GM21447 (cell line): ENCODE measurements at regions not wholly inside any gene's neighbourhood (a gene's known extent, or its start where the extent isn't known, plus 50 kb on each side); places are given as distances from the start of the nearest gene placed in this dataset.

Source experiments
- ATAC-seq: cut with Tn5 transposase; IDR thresholded peaks from one replicate; pipeline ENCODE4 v1.9.1; 2021; ENCODE audit not compliant: unreplicated experiment

- ATAC-seq, result no peak
Observed at GRCh38 chr15:93670931-93671330, 560.4 kb upstream of the MCTP2 start.

- no peak for ATAC-seq
Observed at GRCh38 chr15:93664213-93664956, 567.0 kb upstream of the MCTP2 start.

- ATAC-seq, result no peak
Observed at GRCh38 chr15:93662162-93662885, 569.0 kb upstream of the MCTP2 start.

- no peak for ATAC-seq
Observed at GRCh38 chr15:93658026-93658816, 569.2 kb upstream of the RGMA start.

GRCh38 chr15:93656041-93656440, 567.0 kb upstream of the RGMA start:
- ATAC-seq, result no peak

- no peak for ATAC-seq
Observed at GRCh38 chr15:93649691-93650235, 560.8 kb upstream of the RGMA start.

- no peak for ATAC-seq
Observed at GRCh38 chr15:93646193-93646592, 557.2 kb upstream of the RGMA start.

GRCh38 chr15:93645594-93645993, 556.6 kb upstream of the RGMA start:
- no peak for ATAC-seq

- ATAC-seq, result no peak
Observed at GRCh38 chr15:93644595-93644994, 555.6 kb upstream of the RGMA start.

- ATAC-seq, result no peak
Observed at GRCh38 chr15:93640411-93640962, 551.5 kb upstream of the RGMA start.

GRCh38 chr15:93631958-93632618, 543.1 kb upstream of the RGMA start:
- ATAC-seq, result no peak

GRCh38 chr15:93619597-93619996, 530.6 kb upstream of the RGMA start:
- no peak for ATAC-seq

- no peak for ATAC-seq
Observed at GRCh38 chr15:93617443-93617842, 528.4 kb upstream of the RGMA start.

GRCh38 chr15:93614386-93615104, 525.5 kb upstream of the RGMA start:
- ATAC-seq, result no peak

- ATAC-seq, result no peak
Observed at GRCh38 chr15:93613386-93613785, 524.4 kb upstream of the RGMA start.

- ATAC-seq, result no peak
Observed at GRCh38 chr15:93612953-93613352, 523.9 kb upstream of the RGMA start.

GRCh38 chr15:93610944-93611343, 521.9 kb upstream of the RGMA start:
- no peak for ATAC-seq

- no peak for ATAC-seq
Observed at GRCh38 chr15:93608643-93609148, 519.7 kb upstream of the RGMA start.

GRCh38 chr15:93603550-93603949, 514.5 kb upstream of the RGMA start:
- no peak for ATAC-seq

GRCh38 chr15:93587059-93587521, 498.1 kb upstream of the RGMA start:
- ATAC-seq, result no peak
